Endodermal cell (in vitro differentiated cells): ENCODE measurements at regions not wholly inside any gene's neighbourhood (a gene's known extent, or its start where the extent isn't known, plus 50 kb on each side); places are given as distances from the start of the nearest gene placed in this dataset.

ENCODE experiments used
- DNase-seq: peaks from one replicate; pipeline ENCODE4 v3.0.0-alpha.2; 2017
- H3K27ac ChIP-seq: 2 replicates; pipeline ENCODE4 v1.5.1; 2013; ENCODE audit warnings: mild to moderate bottlenecking, low read depth, low read length, moderate library complexity
- H3K27me3 ChIP-seq: 2 replicates; pipeline ENCODE4 v1.6.1; 2013; ENCODE audit warnings: mild to moderate bottlenecking, low read length, moderate library complexity; ENCODE audit not compliant: insufficient read depth, control insufficient read depth, poor library complexity, severe bottlenecking
- H3K36me3 ChIP-seq: 2 replicates; pipeline ENCODE4 v1.7.0; 2013; ENCODE audit warnings: mild to moderate bottlenecking, low read length, moderate library complexity; ENCODE audit not compliant: control insufficient read depth, insufficient read depth
- H3K4me1 ChIP-seq: one replicate; pipeline ENCODE4 v1.7.0; 2013; ENCODE audit warnings: low read length; ENCODE audit not compliant: control insufficient read depth, insufficient read depth
- H3K4me3 ChIP-seq: 2 replicates; pipeline ENCODE4 v1.5.1; 2013; ENCODE audit warnings: mild to moderate bottlenecking, low read length, moderate library complexity
- H3K9ac ChIP-seq: 2 replicates; pipeline ENCODE4 v1.6.1; 2013; ENCODE audit warnings: mild to moderate bottlenecking, low read length, moderate library complexity; ENCODE audit not compliant: poor library complexity, severe bottlenecking; ENCODE audit errors: extremely low read depth
- H3K9me3 ChIP-seq: 2 replicates; pipeline ENCODE4 v1.6.1; 2013; ENCODE audit warnings: mild to moderate bottlenecking, low read length, moderate library complexity; ENCODE audit not compliant: control insufficient read depth
- H3K27ac Mint-ChIP-seq: 2 replicates; pipeline ENCODE4 v1.8.0; 2020; ENCODE audit warnings: mixed read lengths
- H3K27me3 Mint-ChIP-seq: 2 replicates; pipeline ENCODE4 v1.8.0; 2021; ENCODE audit warnings: mild to moderate bottlenecking, mixed read lengths; ENCODE audit not compliant: insufficient read depth
- H3K36me3 Mint-ChIP-seq: 2 replicates; pipeline ENCODE4 v1.8.0; 2020; ENCODE audit warnings: low read depth, mixed read lengths
- H3K4me1 Mint-ChIP-seq: 2 replicates; pipeline ENCODE4 v1.8.0; 2020; ENCODE audit warnings: mixed read lengths
- H3K4me3 Mint-ChIP-seq: 2 replicates; pipeline ENCODE4 v1.8.0; 2020; ENCODE audit warnings: mild to moderate bottlenecking, moderate library complexity, mixed read lengths
- H3K9me3 Mint-ChIP-seq: 2 replicates; pipeline ENCODE4 v1.8.0; 2020; ENCODE audit warnings: mild to moderate bottlenecking, mixed read lengths
- WGBS, 2 experiments: methylation state at CpG; one replicate each; pipeline versions ENCODE4 v1.1.5 to v1.1.7; 2013; ENCODE audit warnings: missing lambda C conversion rate in 2 of 2, mixed read lengths in 1 of 2; ENCODE audit not compliant: insufficient coverage in 1 of 2, insufficient read length in 1 of 2; 5-methylcytosine and 5-hydroxymethylcytosine counted together
- TF ChIP-seq, protein P1 (sequence below): fragments of 200-600 bp; sonication (generic); conservative IDR thresholded peaks from 2 replicates; pipeline ENCODE4 v1.5.0; 2021; ENCODE audit warnings: antibody characterized with exemption, mild to moderate bottlenecking

DNA sequence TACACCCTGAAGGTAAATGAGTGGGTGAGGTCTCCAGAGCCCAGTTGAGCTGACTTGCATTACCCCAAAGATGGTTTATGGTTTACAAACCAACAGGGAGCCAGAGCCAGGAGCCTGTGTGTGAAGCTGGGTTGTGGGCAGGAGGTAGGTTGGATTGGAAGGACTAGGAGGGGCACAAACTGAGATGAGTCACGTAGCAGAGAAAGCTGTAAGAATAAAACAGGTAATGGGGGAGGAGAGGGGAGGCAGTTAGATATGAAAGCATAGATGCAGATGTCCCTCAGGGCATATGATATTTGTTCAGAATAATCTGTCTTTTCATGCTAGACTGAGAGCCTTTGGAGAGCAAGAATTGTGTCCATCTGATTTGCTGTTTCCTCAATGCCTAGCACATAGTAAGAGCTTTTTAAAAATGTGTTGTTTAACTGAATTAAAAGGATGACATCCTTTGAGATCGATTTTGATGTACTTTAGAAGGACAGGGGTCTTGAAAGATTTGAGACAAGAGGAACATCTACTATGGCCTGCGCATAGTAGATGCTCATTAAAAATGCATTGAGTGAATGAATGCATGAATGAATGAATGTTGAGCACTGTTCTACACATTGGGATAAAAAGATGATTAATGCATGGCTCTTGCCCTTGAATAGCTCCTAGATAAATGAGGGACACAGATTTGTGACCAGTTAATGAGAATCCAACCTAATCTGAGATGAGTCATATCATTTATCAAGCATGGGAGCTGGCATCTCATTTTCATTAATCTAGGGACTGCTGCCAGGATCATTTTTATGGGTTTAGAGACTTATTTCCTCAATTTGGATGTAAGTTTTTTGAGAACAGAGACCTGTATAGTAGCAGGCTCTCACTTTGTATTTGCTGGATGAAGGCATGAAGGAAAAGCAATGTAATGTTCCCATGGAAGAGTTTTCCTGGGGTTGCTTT is 175.8 kb upstream of the BDNF start:
- no peaks in the 10 kb centered on the region for H3K4me1 ChIP-seq
- WGBS, 2 experiments, result 86 to 94% methylated on average over 3 of the region's 3 CpGs
- Mint-ChIP-seq H3K4me3 (no peak overlapping the region), H3K9me3 (peaks cover 3% of the 10 kb centered on the region), H3K4me1 (peaks cover 12% of the 10 kb centered on the region), H3K27me3 (no peaks in the 10 kb centered on the region), H3K36me3 (no peaks in the 10 kb centered on the region), H3K27ac (no peak overlapping the region)
- H3K9ac ChIP-seq, result no peak overlapping the region
- no peaks in the 10 kb centered on the region for H3K27me3 ChIP-seq
- H3K36me3 ChIP-seq, result no peaks in the 10 kb centered on the region
- H3K4me3 ChIP-seq, result no peak overlapping the region
- no peak overlapping the region for H3K27ac ChIP-seq
- TF ChIP-seq, protein P1, sequence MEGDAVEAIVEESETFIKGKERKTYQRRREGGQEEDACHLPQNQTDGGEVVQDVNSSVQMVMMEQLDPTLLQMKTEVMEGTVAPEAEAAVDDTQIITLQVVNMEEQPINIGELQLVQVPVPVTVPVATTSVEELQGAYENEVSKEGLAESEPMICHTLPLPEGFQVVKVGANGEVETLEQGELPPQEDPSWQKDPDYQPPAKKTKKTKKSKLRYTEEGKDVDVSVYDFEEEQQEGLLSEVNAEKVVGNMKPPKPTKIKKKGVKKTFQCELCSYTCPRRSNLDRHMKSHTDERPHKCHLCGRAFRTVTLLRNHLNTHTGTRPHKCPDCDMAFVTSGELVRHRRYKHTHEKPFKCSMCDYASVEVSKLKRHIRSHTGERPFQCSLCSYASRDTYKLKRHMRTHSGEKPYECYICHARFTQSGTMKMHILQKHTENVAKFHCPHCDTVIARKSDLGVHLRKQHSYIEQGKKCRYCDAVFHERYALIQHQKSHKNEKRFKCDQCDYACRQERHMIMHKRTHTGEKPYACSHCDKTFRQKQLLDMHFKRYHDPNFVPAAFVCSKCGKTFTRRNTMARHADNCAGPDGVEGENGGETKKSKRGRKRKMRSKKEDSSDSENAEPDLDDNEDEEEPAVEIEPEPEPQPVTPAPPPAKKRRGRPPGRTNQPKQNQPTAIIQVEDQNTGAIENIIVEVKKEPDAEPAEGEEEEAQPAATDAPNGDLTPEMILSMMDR, result no peak
- peaks cover 8% of the 10 kb centered on the region for H3K9me3 ChIP-seq
- no peak for DNase-seq

DNA sequence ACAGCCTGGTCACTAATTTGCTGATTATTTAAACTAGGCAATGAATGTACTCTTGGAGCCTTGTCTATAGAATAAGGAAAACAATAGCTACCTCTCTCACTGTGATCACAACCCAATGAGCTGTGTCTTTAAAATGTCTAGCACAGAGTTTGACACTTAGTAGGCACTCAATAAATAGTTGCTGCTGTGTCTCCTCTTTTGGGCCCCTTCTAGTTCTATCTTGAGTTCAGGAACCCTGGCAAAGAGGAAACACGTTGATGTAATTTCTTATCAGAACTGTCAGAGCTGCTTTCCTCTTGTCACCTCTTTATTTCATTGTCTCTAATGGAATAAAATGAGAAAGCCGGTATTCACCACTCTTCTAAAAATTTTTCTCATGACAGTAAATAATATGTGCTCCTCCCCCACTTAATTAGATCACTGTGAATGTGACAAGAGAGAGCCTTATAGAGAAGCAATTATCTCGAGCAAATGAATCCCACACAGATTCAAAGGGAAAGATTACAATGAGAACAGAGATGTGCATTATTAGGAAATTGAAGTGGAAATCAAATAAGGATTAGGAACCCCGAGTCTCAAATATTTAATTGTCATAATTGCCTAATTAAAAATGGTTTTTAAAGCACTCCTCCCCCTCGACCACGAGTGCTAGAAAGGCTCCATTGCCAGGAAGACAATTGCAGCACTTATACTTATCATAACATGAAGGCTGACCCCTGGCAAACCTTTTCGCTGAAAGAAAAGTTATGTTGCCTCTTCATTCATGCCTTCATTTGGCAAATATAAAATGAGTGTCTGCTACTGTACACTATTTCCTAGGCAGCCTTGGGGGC is 175.0 kb upstream of the BDNF start:
- H3K9me3 ChIP-seq, result peaks cover 8% of the 10 kb centered on the region
- H3K27me3 Mint-ChIP-seq, result no peaks in the 10 kb centered on the region
- no peaks in the 10 kb centered on the region for H3K36me3 Mint-ChIP-seq
- H3K9me3 Mint-ChIP-seq, result peaks cover 3% of the 10 kb centered on the region
- no peak overlapping the region for H3K4me3 Mint-ChIP-seq
- no peak for DNase-seq
- TF ChIP-seq, protein P1, result no peak
- no peak overlapping the region for H3K27ac Mint-ChIP-seq
- 91 to 93% methylated on average over 2 to 7 of the region's 7 CpGs for WGBS, 2 experiments
- H3K27me3 ChIP-seq, result no peaks in the 10 kb centered on the region
- no peaks in the 10 kb centered on the region for H3K4me1 ChIP-seq
- H3K36me3 ChIP-seq, result no peaks in the 10 kb centered on the region
- H3K4me1 Mint-ChIP-seq, result peaks cover 12% of the 10 kb centered on the region
- no peak overlapping the region for H3K27ac ChIP-seq
- no peak overlapping the region for H3K9ac ChIP-seq
- H3K4me3 ChIP-seq, result no peak overlapping the region

DNA sequence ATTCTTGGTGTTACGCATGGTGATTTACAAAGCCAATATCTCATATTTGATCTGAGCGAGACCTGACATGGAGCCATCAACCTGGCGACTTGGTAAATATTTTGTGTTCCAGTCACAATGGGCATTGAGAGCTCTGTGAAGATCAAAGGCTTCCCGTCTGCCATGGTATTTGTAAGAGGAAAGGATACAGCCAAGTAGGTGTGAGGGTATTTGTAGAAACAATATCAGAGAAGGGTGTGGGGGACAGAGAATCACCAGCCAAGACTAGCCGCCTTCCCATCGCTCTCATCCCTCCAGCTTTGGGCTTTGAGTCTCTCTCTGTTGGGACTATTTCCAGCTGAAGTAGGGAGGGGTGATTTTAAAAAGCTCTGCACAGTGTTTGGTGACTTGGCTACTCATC is 173.4 kb upstream of the BDNF start:
- Histone ChIP-seq H3K4me3 (no peak overlapping the region), H3K27ac (no peak overlapping the region), H3K36me3 (no peaks in the 10 kb centered on the region), H3K27me3 (no peaks in the 10 kb centered on the region), H3K9ac (no peak overlapping the region), H3K9me3 (peaks cover 8% of the 10 kb centered on the region), H3K4me1 (peaks cover 6% of the 10 kb centered on the region)
- Mint-ChIP-seq H3K9me3 (peaks cover 3% of the 10 kb centered on the region), H3K27ac (no peak overlapping the region), H3K36me3 (no peaks in the 10 kb centered on the region), H3K27me3 (peaks cover 2% of the 10 kb centered on the region), H3K4me3 (no peak overlapping the region), H3K4me1 (peaks cover 17% of the 10 kb centered on the region)
- no peak for DNase-seq
- TF ChIP-seq, protein P1, result no peak
- WGBS, 2 experiments, result 79 to 89% methylated on average over 3 to 6 of the region's 6 CpGs
